ENCODE measurements at regions not wholly inside any gene's neighbourhood (a gene's known extent, or its start where the extent isn't known, plus 50 kb on each side); places are given as distances from the start of the nearest gene placed in this dataset.
"Not testable (repeated sequence)": the region's sequence is repeated elsewhere in the genome, so short reads cannot be mapped to it uniquely, and the experiment has no call there.

- H2BK20ac ChIP-seq (ENCODE audit: low read length); H4K20me1 ChIP-seq (replicated peaks in 1 of 2; ENCODE audit: control insufficient read depth in 1 of 2, insufficient read depth in 2 of 2, low read length in 2 of 2); H4K8ac ChIP-seq (ENCODE audit: extremely low read depth, insufficient read depth, low read length); H2AK5ac ChIP-seq (ENCODE audit: low read depth, low read length); H3K79me1 ChIP-seq (ENCODE audit: low read depth, low read length); H2BK12ac ChIP-seq (ENCODE audit: low read depth, low read length); H3K56ac ChIP-seq (replicated peaks; ENCODE audit: insufficient read length, low read depth, low read length); H3K4ac ChIP-seq (replicated peaks; ENCODE audit: insufficient read length, low read depth, low read length); H2BK15ac ChIP-seq (ENCODE audit: low read length); H3K4me3 ChIP-seq (ENCODE audit: extremely low read depth in 1 of 4, insufficient read depth in 2 of 4, low read depth in 3 of 4, low read length in 4 of 4); H3K18ac ChIP-seq (ENCODE audit: extremely low read depth, low read length); H3K4me1 ChIP-seq (replicated peaks in 1 of 4; ENCODE audit: control insufficient read depth in 3 of 4, insufficient read depth in 4 of 4, low read length in 3 of 4); H4K91ac ChIP-seq (replicated peaks; ENCODE audit: insufficient read length, low read length); DNase-seq (ENCODE audit: low read depth in 1 of 2, low spot score in 2 of 2); H3K79me2 ChIP-seq (ENCODE audit: control insufficient read depth in 1 of 2, insufficient read depth in 2 of 2, low read length in 2 of 2); CTCF ChIA-PET (ENCODE audit: partially characterized antibody); H3K23me2 ChIP-seq (ENCODE audit: low read depth, low read length); H2BK5ac ChIP-seq (ENCODE audit: low read depth, low read length); H3K27me3 ChIP-seq (replicated peaks in 1 of 4; ENCODE audit: control insufficient read depth in 3 of 4, extremely low read depth in 1 of 4, insufficient read depth in 3 of 4, low read length in 3 of 4); H3K4me2 ChIP-seq (ENCODE audit: insufficient read depth in 1 of 2, low read depth in 2 of 2, low read length in 2 of 2); H3K9ac ChIP-seq (replicated peaks in 1 of 4; ENCODE audit: extremely low read depth in 1 of 4, low read depth in 3 of 4, low read length in 3 of 4); H2BK120ac ChIP-seq (replicated peaks; ENCODE audit: low read depth, low read length); H4K5ac ChIP-seq (ENCODE audit: insufficient read length, low read depth, low read length); H3K23ac ChIP-seq (ENCODE audit: insufficient read length); H3K36me3 ChIP-seq (ENCODE audit: control insufficient read depth in 2 of 4, insufficient read depth in 4 of 4, low read length in 3 of 4); H3K27ac ChIP-seq (ENCODE audit: low read depth, low read length); H2AFZ ChIP-seq (ENCODE audit: low read length); POLR2A ChIA-PET (ENCODE audit: partially characterized antibody); FAIRE-seq; H3K14ac ChIP-seq (ENCODE audit: insufficient read length): not testable (repeated sequence)
- 93% methylated on average over 7 of the region's 13 CpGs; no CpG with 5 or more reads in 1 of the 2 experiments for WGBS, 2 experiments (ENCODE audit: extremely low coverage in 1 of 2, insufficient coverage in 1 of 2, insufficient read length in 1 of 2, insufficient replicate concordance in 2 of 2, low coverage in 1 of 2, low lambda C conversion rate in 2 of 2, missing lambda C conversion rate in 1 of 2)
- peaks cover 26 to 65% of the 10 kb centered on the region in 2 experiments; a peak in 3 of 4 replicates for H3K9me3 ChIP-seq (ENCODE audit: insufficient read depth in 2 of 2, low read depth in 1 of 2, low read length in 1 of 2)
Measured at GRCh38 chr14:105583914-105584313, 57.5 kb downstream of the TMEM121 start.

DNA sequence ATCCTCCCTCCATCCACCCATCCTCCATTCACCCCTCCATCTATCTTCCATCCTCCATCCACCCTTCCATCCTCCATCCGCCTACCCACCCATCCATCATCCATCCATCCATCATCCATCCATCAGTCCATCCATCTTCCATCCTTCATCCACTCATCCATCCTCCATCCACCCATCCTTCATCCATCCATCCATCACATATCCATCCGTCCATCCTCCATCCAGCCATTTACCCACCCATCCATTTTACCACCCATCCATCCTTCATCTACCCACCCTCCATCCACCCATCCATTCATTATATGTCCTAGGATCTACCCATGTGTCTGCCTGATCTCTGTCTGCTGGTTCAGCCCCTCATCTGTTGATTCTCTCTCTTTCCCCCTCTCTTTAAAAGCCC, 58.9 kb downstream of the TMEM121 start:
- H4K91ac ChIP-seq (replicated peaks; ENCODE audit: insufficient read length, low read length); DNase-seq (ENCODE audit: low read depth in 1 of 2, low spot score in 2 of 2); FAIRE-seq; H4K8ac ChIP-seq (ENCODE audit: extremely low read depth, insufficient read depth, low read length); H2BK5ac ChIP-seq (ENCODE audit: low read depth, low read length); H3K79me2 ChIP-seq (ENCODE audit: control insufficient read depth in 1 of 2, insufficient read depth in 2 of 2, low read length in 2 of 2); H3K14ac ChIP-seq (ENCODE audit: insufficient read length); POLR2A ChIA-PET (ENCODE audit: partially characterized antibody); H3K79me1 ChIP-seq (ENCODE audit: low read depth, low read length); H3K18ac ChIP-seq (ENCODE audit: extremely low read depth, low read length); H3K4me1 ChIP-seq (replicated peaks in 1 of 4; ENCODE audit: control insufficient read depth in 3 of 4, insufficient read depth in 4 of 4, low read length in 3 of 4); H3K9ac ChIP-seq (replicated peaks in 1 of 4; ENCODE audit: extremely low read depth in 1 of 4, low read depth in 3 of 4, low read length in 3 of 4); CTCF ChIA-PET (ENCODE audit: partially characterized antibody); H2AFZ ChIP-seq (ENCODE audit: low read length); H3K23ac ChIP-seq (ENCODE audit: insufficient read length); H2BK12ac ChIP-seq (ENCODE audit: low read depth, low read length); H4K20me1 ChIP-seq (replicated peaks in 1 of 2; ENCODE audit: control insufficient read depth in 1 of 2, insufficient read depth in 2 of 2, low read length in 2 of 2); H3K36me3 ChIP-seq (ENCODE audit: control insufficient read depth in 2 of 4, insufficient read depth in 4 of 4, low read length in 3 of 4); H3K23me2 ChIP-seq (ENCODE audit: low read depth, low read length); H3K4me3 ChIP-seq (ENCODE audit: extremely low read depth in 1 of 4, insufficient read depth in 2 of 4, low read depth in 3 of 4, low read length in 4 of 4); H2BK20ac ChIP-seq (ENCODE audit: low read length); H4K5ac ChIP-seq (ENCODE audit: insufficient read length, low read depth, low read length); H3K56ac ChIP-seq (replicated peaks; ENCODE audit: insufficient read length, low read depth, low read length); H2BK120ac ChIP-seq (replicated peaks; ENCODE audit: low read depth, low read length); H3K27ac ChIP-seq (ENCODE audit: low read depth, low read length); H3K27me3 ChIP-seq (replicated peaks in 1 of 4; ENCODE audit: control insufficient read depth in 3 of 4, extremely low read depth in 1 of 4, insufficient read depth in 3 of 4, low read length in 3 of 4); H3K4me2 ChIP-seq (ENCODE audit: insufficient read depth in 1 of 2, low read depth in 2 of 2, low read length in 2 of 2); H2AK5ac ChIP-seq (ENCODE audit: low read depth, low read length); H3K4ac ChIP-seq (replicated peaks; ENCODE audit: insufficient read length, low read depth, low read length); H2BK15ac ChIP-seq (ENCODE audit: low read length): not testable (repeated sequence)
- H3K9me3 ChIP-seq (ENCODE audit: insufficient read depth in 2 of 2, low read depth in 1 of 2, low read length in 1 of 2), result peaks cover 30 to 78% of the 10 kb centered on the region in 2 experiments; a peak in 3 of 4 replicates
- WGBS, 2 experiments (ENCODE audit: extremely low coverage in 1 of 2, insufficient coverage in 1 of 2, insufficient read length in 1 of 2, insufficient replicate concordance in 2 of 2, low coverage in 1 of 2, low lambda C conversion rate in 2 of 2, missing lambda C conversion rate in 1 of 2), result 73 to 100% methylated on average over 1 to 2 of the region's 2 CpGs

All from H1 (cell line).